ENCODE measurements at regions not wholly inside any gene's neighbourhood (a gene's known extent, or its start where the extent isn't known, plus 50 kb on each side); places are given as distances from the start of the nearest gene placed in this dataset.

- no peak for TF ChIP-seq FOXA1 (IDR thresholded peaks at IDR 0.05)
- TF ChIP-seq BHLHE40 (IDR thresholded peaks at IDR 0.05; ENCODE audit: borderline replicate concordance): no peak
- no peak for TF ChIP-seq SUZ12 (IDR thresholded peaks at IDR 0.05)
- TF ChIP-seq TARDBP (IDR thresholded peaks at IDR 0.05): no peak
- no peak for TF ChIP-seq CTBP1 (IDR thresholded peaks at IDR 0.05; ENCODE audit: borderline replicate concordance)
- no peak for TF ChIP-seq L3MBTL2 (conservative IDR thresholded peaks at IDR 0.05)
- TF ChIP-seq ZNF384 (IDR thresholded peaks at IDR 0.05): no peak
- no peak for TF ChIP-seq FOXK2 (IDR thresholded peaks at IDR 0.05)
- TF ChIP-seq ARNT (IDR thresholded peaks at IDR 0.05): no peak
- TF ChIP-seq HDGF (IDR thresholded peaks at IDR 0.05; ENCODE audit: borderline replicate concordance): no peak
- no peak for TF ChIP-seq NFRKB (IDR thresholded peaks at IDR 0.05)
- no peak for TF ChIP-seq FOXM1 (IDR thresholded peaks at IDR 0.05; ENCODE audit: borderline replicate concordance)
- no peak for TF ChIP-seq ELF4 (IDR thresholded peaks at IDR 0.05)
- no peak for TF ChIP-seq SP1 (IDR thresholded peaks at IDR 0.05)
Measured at GRCh38 chr15:85312929-85313331, 67.5 kb upstream of the AKAP13 start.

Measured in HEK293T (cell line).